MM.1S (cell line): ENCODE measurements at regions not wholly inside any gene's neighbourhood (a gene's known extent, or its start where the extent isn't known, plus 50 kb on each side); places are given as distances from the start of the nearest gene placed in this dataset.
A peak's percentile ranks its signal among the peaks of the same experiment; 100 is the strongest.

Source experiments
- DNase-seq: peaks from one replicate; pipeline ENCODE4 v3.0.0-alpha.2; 2015
- H2AFZ ChIP-seq: fragments of 300-600 bp; sonication (generic); 2 replicates; pipeline ENCODE4 v1.6.0; 2016; ENCODE audit warnings: antibody characterized with exemption, low read length
- H3F3A ChIP-seq: fragments of 300-600 bp; sonication (generic); 2 replicates; pipeline ENCODE4 v1.6.1; 2016; ENCODE audit warnings: mild to moderate bottlenecking, antibody characterized with exemption, low read length, moderate library complexity, mixed read lengths; ENCODE audit not compliant: insufficient read depth
- H3K27ac ChIP-seq: fragments of 300-600 bp; sonication (generic); 2 replicates; pipeline ENCODE4 v1.5.1; 2016; ENCODE audit warnings: mild to moderate bottlenecking, low read length
- H3K27me3 ChIP-seq: fragments of 300-600 bp; sonication (generic); replicated peaks from 2 replicates; pipeline ENCODE4 v1.6.0; 2016; ENCODE audit warnings: low read length; ENCODE audit not compliant: insufficient read depth
- H3K36me3 ChIP-seq: fragments of 300-600 bp; sonication (generic); replicated peaks from 2 replicates; pipeline ENCODE4 v1.6.1; 2016; ENCODE audit warnings: mild to moderate bottlenecking, low read length, mixed read lengths; ENCODE audit not compliant: insufficient read depth
- H3K4me1 ChIP-seq: fragments of 300-600 bp; sonication (generic); 2 replicates; pipeline ENCODE4 v1.6.1; 2016; ENCODE audit warnings: low read length, mixed read lengths
- H3K4me2 ChIP-seq: fragments of 300-600 bp; sonication (generic); 2 replicates; pipeline ENCODE4 v1.6.0; 2016; ENCODE audit warnings: low read depth, low read length
- H3K4me3 ChIP-seq: fragments of 300-600 bp; sonication (generic); 2 replicates; pipeline ENCODE4 v1.5.1; 2016; ENCODE audit warnings: low read length, mixed read lengths
- H3K79me2 ChIP-seq: fragments of 300-600 bp; sonication (generic); 2 replicates; pipeline ENCODE4 v1.6.1; 2016; ENCODE audit warnings: mixed run types, low read length, mixed read lengths
- H3K9ac ChIP-seq: fragments of 300-600 bp; sonication (generic); 2 replicates; pipeline ENCODE4 v1.6.1; 2016; ENCODE audit warnings: low read length, mixed read lengths
- H3K9me2 ChIP-seq: fragments of 300-600 bp; sonication (generic); replicated peaks from 2 replicates; pipeline ENCODE4 v1.6.1; 2016; ENCODE audit warnings: mild to moderate bottlenecking, low read length, mixed read lengths; ENCODE audit not compliant: insufficient read depth
- H3K9me3 ChIP-seq: fragments of 300-600 bp; sonication (generic); replicated peaks from 2 replicates; pipeline ENCODE4 v1.6.1; 2016; ENCODE audit warnings: mild to moderate bottlenecking, low read length, mixed read lengths; ENCODE audit not compliant: insufficient read depth
- H4K20me1 ChIP-seq: fragments of 300-600 bp; sonication (generic); 2 replicates; pipeline ENCODE4 v1.6.1; 2016; ENCODE audit warnings: mild to moderate bottlenecking, low read length, moderate library complexity, mixed read lengths; ENCODE audit not compliant: insufficient read depth
- EZH2 ChIP-seq: fragments of 300-600 bp; sonication (generic); optimal IDR thresholded peaks from 2 replicates; pipeline ENCODE3; 2017; ENCODE audit warnings: low read depth, mild to moderate bottlenecking, antibody characterized with exemption, low read length, mixed read lengths
- EZH2phosphoT487 ChIP-seq: fragments of 300-600 bp; sonication (generic); IDR thresholded peaks from 2 replicates; pipeline ENCODE4 v1.6.1; 2018; ENCODE audit warnings: antibody characterized with exemption, low read length
- TF ChIP-seq, protein P1 (sequence below): fragments of 300-600 bp; sonication (generic); IDR thresholded peaks from 2 replicates; pipeline ENCODE4 v1.5.1; 2016; ENCODE audit warnings: antibody characterized with exemption, low read length, mixed read lengths

GRCh38 chr18:43524260-43524659 is 247.0 kb upstream of the SYT4 start:
- Histone ChIP-seq H4K20me1 (no peaks in the 10 kb centered on the region), H3F3A (no peaks in the 10 kb centered on the region), H2AFZ (no peak overlapping the region), H3K79me2 (no peaks in the 10 kb centered on the region), H3K9ac (no peak overlapping the region), H3K9me3 (no peaks in the 10 kb centered on the region), H3K27me3 (no peaks in the 10 kb centered on the region), H3K4me3 (no peak overlapping the region), H3K4me1 (0 out of 2 replicates have a peak, but pooled peaks cover 7% of the 10 kb centered on the region), H3K9me2 (no peaks in the 10 kb centered on the region), H3K27ac (no peak overlapping the region), H3K36me3 (no peaks in the 10 kb centered on the region), H3K4me2 (no peak overlapping the region)
- peak; percentile 25 for DNase-seq
- TF ChIP-seq, protein P1, sequence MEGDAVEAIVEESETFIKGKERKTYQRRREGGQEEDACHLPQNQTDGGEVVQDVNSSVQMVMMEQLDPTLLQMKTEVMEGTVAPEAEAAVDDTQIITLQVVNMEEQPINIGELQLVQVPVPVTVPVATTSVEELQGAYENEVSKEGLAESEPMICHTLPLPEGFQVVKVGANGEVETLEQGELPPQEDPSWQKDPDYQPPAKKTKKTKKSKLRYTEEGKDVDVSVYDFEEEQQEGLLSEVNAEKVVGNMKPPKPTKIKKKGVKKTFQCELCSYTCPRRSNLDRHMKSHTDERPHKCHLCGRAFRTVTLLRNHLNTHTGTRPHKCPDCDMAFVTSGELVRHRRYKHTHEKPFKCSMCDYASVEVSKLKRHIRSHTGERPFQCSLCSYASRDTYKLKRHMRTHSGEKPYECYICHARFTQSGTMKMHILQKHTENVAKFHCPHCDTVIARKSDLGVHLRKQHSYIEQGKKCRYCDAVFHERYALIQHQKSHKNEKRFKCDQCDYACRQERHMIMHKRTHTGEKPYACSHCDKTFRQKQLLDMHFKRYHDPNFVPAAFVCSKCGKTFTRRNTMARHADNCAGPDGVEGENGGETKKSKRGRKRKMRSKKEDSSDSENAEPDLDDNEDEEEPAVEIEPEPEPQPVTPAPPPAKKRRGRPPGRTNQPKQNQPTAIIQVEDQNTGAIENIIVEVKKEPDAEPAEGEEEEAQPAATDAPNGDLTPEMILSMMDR, result no peak
- TF ChIP-seq EZH2 (no peak), EZH2phosphoT487 (no peak)

DNA sequence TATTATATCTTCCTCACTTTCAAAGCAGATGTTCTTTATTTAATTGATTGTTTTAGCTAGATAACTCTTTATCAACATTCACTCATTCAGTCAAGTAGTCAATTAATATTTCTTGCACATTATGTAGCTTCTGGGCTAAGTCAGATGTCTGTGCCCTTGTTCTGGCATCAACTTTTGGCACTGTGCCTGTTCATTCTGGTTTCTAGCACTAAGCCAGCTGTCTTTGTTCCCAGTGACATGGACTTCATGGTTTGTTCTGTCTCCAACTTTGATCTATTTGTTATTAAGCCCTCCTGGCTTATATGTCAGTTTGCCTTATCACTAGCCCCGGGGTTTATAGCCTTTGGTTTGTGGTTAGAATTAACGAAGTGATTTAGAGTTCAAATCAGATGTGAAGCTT is 247.9 kb upstream of the SYT4 start:
- DNase-seq, result no peak
- no peak overlapping the region for H3K9ac ChIP-seq

GRCh38 chr18:43526426-43527145 is 249.3 kb upstream of the SYT4 start:
- Histone ChIP-seq H3K27me3 (no peaks in the 10 kb centered on the region), H3K36me3 (no peaks in the 10 kb centered on the region), H3K4me2 (no peak overlapping the region), H3K27ac (no peak overlapping the region), H3K9ac (no peak overlapping the region), H3K9me3 (no peaks in the 10 kb centered on the region), H3K79me2 (no peaks in the 10 kb centered on the region), H3K9me2 (no peaks in the 10 kb centered on the region), H3F3A (no peaks in the 10 kb centered on the region), H2AFZ (no peak overlapping the region), H3K4me1 (0 out of 2 replicates have a peak, but pooled peaks cover 7% of the 10 kb centered on the region), H3K4me3 (no peak overlapping the region), H4K20me1 (no peaks in the 10 kb centered on the region)
- TF ChIP-seq EZH2phosphoT487, result no peak
- no peak for TF ChIP-seq EZH2
- TF ChIP-seq, protein P1, result no peak
- DNase-seq, result no peak

More for the DNA sequence above, 247.9 kb upstream of the SYT4 start:
- 0 out of 2 replicates have a peak, but pooled peaks cover 7% of the 10 kb centered on the region for H3K4me1 ChIP-seq
- H3K79me2 ChIP-seq, result no peaks in the 10 kb centered on the region
- H3K4me2 ChIP-seq, result no peak overlapping the region
- TF ChIP-seq EZH2phosphoT487 (no peak), EZH2 (no peak)
- TF ChIP-seq, protein P1, result no peak
- no peak overlapping the region for H3K4me3 ChIP-seq
- no peaks in the 10 kb centered on the region for H3K27me3 ChIP-seq
- H3K9me3 ChIP-seq, result no peaks in the 10 kb centered on the region
- no peak overlapping the region for H2AFZ ChIP-seq
- no peaks in the 10 kb centered on the region for H4K20me1 ChIP-seq
- H3K36me3 ChIP-seq, result no peaks in the 10 kb centered on the region
- no peaks in the 10 kb centered on the region for H3F3A ChIP-seq
- H3K9me2 ChIP-seq, result no peaks in the 10 kb centered on the region
- H3K27ac ChIP-seq, result no peak overlapping the region
